ENCODE measurements at regions not wholly inside any gene's neighbourhood (a gene's known extent, or its start where the extent isn't known, plus 50 kb on each side); places are given as distances from the start of the nearest gene placed in this dataset.

DNA sequence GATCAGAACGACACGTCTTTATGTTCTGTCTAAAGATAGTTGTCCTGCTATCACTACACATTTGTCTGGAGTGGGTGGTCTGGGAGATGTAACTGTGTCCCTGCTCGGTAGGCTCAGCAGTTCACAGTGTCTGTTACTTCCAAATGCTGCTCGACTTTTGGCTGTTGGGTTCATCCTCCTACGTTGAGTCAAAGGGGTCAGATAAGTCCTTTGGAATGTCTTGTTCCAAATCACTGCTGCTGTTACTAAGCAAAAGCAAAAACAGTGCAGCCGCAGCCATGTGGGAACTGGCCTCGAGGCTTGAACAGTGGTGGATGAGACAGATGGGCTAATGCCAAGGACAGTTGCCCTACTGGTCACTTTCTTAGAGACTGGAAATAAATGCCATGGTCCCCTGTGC lies 272.2 kb upstream of the MAP3K7 start:
- ChIA-PET CTCF (no interaction called here), POLR2A (no interaction called here)
- DNase-seq (no peak), ATAC-seq (no peak)
- H3K4me3 Mint-ChIP-seq: no peak overlapping the region
- no peaks in the 10 kb centered on the region for H3K36me3 Mint-ChIP-seq (ENCODE audit: low read depth)
- intact Hi-C loops (cut with micrococcal nuclease): no loop called here
- peaks cover 2% of the 10 kb centered on the region for H3K4me1 Mint-ChIP-seq (ENCODE audit: low read depth)
- H3K27ac Mint-ChIP-seq: no peak overlapping the region
- no peak for TF ChIP-seq CTCF (IDR thresholded peaks at IDR 0.05)
- H3K9me3 Mint-ChIP-seq: no peaks in the 10 kb centered on the region
- no peaks in the 10 kb centered on the region for H3K27me3 Mint-ChIP-seq

GRCh38 chr6:90849686-90850085 lies 262.8 kb upstream of the MAP3K7 start:
- H3K4me3 Mint-ChIP-seq: no peak overlapping the region
- no peak overlapping the region for H3K27ac Mint-ChIP-seq
- no peaks in the 10 kb centered on the region for H3K4me1 Mint-ChIP-seq (ENCODE audit: low read depth)
- H3K9me3 Mint-ChIP-seq: no peaks in the 10 kb centered on the region
- H3K36me3 Mint-ChIP-seq (ENCODE audit: low read depth): no peaks in the 10 kb centered on the region
- no peak for DNase-seq
- CTCF ChIA-PET: interaction anchor here (1.2 kb wide), 1 partner anchor 239 kb away, joined by 3 read pairs; no protein-coding TSS in a partner anchor
- peaks cover 2% of the 10 kb centered on the region for H3K27me3 Mint-ChIP-seq
- ATAC-seq: no peak
- POLR2A ChIA-PET: no interaction called here
- no peak for TF ChIP-seq CTCF (IDR thresholded peaks at IDR 0.05)
- intact Hi-C loops (cut with micrococcal nuclease): no loop called here

DNA sequence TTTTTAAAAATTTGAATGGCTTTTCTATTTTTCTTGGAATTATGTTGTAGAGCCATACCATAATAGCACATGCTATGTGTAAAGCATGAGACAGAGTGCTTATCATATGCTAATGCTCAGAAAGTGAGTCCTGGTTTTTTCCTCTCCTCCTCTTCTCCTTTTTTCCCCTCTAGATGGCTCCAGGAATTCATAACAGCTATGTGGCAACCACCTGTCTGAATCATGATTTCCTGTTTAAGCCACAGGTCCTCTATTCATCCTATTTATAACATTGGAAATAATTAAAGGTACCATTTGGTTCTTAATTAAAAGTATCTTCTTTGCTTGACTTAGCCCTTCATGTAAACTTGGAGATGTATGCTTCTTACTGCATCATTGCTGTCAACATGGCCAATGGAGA lies 260.0 kb upstream of the MAP3K7 start:
- H3K27me3 Mint-ChIP-seq: peaks cover 4% of the 10 kb centered on the region
- no peaks in the 10 kb centered on the region for H3K9me3 Mint-ChIP-seq
- no peak for TF ChIP-seq CTCF (IDR thresholded peaks at IDR 0.05)
- POLR2A ChIA-PET: no interaction called here
- no peak overlapping the region for H3K4me3 Mint-ChIP-seq
- DNase-seq: no peak
- no peaks in the 10 kb centered on the region for H3K36me3 Mint-ChIP-seq (ENCODE audit: low read depth)
- intact Hi-C loops (cut with micrococcal nuclease): no loop called here
- H3K4me1 Mint-ChIP-seq (ENCODE audit: low read depth): no peaks in the 10 kb centered on the region
- ATAC-seq: no peak
- H3K27ac Mint-ChIP-seq: no peak overlapping the region
- CTCF ChIA-PET: interaction anchor here (0.8 kb wide), 1 partner anchor 54 kb away, joined by 3 read pairs; no protein-coding TSS in a partner anchor

DNA sequence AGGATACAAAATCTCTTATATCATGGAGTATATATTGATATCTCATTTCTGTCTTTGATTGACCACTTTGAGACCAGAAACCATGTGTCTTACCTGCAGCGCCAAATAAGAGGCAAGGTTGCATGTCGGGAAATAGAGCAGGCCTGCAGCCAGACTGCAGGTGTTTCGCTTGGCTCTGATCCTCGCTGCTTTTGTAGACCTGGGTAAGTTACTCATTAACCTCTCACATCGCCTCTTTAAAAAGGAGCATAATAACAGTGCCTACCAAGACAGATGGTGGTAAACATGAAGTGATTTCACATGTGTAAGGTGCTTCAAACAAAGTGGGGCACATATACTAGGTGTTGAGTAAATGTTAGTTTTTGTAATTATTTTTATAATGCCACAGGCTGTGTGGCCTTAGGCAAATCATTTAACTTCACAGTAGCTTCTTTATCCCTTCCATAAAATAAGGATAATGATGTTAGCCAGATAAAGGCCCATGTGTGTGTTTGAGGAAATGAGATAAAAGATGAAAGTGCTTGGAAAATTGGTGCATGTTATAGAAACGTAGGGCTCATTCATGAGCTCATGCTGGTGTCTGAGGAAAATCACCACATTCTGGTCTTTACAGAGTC lies 248.8 kb upstream of the MAP3K7 start:
- POLR2A ChIA-PET: interaction anchor here (0.6 kb wide), 1 partner anchor 31 kb away, joined by 3 read pairs; no protein-coding TSS in a partner anchor
- H3K36me3 Mint-ChIP-seq (ENCODE audit: low read depth): no peaks in the 10 kb centered on the region
- ATAC-seq: no peak
- H3K27ac Mint-ChIP-seq: no peak overlapping the region
- intact Hi-C loops (cut with micrococcal nuclease): no loop called here
- CTCF ChIA-PET: no interaction called here
- no peaks in the 10 kb centered on the region for H3K9me3 Mint-ChIP-seq
- no peaks in the 10 kb centered on the region for H3K4me1 Mint-ChIP-seq (ENCODE audit: low read depth)
- TF ChIP-seq CTCF (IDR thresholded peaks at IDR 0.05): no peak
- DNase-seq: no peak
- no peak overlapping the region for H3K4me3 Mint-ChIP-seq
- peaks cover 6% of the 10 kb centered on the region for H3K27me3 Mint-ChIP-seq

DNA sequence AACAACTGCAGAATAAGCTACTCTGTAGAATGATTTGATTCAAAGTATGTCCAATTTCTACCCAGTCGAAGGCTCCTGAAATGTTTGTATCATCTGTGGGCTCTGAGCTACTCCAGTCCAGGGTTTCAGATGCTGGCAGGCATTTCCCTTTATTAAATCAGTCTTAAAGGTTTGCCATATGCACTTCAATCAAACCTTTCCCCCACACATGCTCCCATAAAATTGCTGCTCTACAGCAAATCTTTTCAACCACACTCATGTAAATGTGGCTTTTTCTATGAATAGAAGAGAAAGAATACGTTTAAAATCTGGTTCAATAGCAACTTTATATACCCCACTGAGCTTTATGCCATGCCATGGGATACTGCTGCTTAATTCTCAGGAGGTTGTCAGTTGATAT lies 242.4 kb upstream of the MAP3K7 start:
- Mint-ChIP-seq H3K36me3 (ENCODE audit: low read depth) (no peaks in the 10 kb centered on the region), H3K9me3 (no peaks in the 10 kb centered on the region), H3K4me1 (ENCODE audit: low read depth) (no peaks in the 10 kb centered on the region), H3K27me3 (peaks cover 10% of the 10 kb centered on the region), H3K27ac (no peak overlapping the region), H3K4me3 (no peak overlapping the region)
- intact Hi-C loops (cut with micrococcal nuclease): no loop called here
- no peak for TF ChIP-seq CTCF (IDR thresholded peaks at IDR 0.05)
- no peak for DNase-seq
- POLR2A ChIA-PET: interaction anchor here (0.6 kb wide), 1 partner anchor 664 kb away, joined by 3 read pairs; no protein-coding TSS in a partner anchor
- no peak for ATAC-seq
- CTCF ChIA-PET: no interaction called here

Data from activated CD8-positive, alpha-beta T cell treated with anti-CD3 and anti-CD28 coated beads for 36 hours (primary cell).